ENCODE measurements at regions not wholly inside any gene's neighbourhood (a gene's known extent, or its start where the extent isn't known, plus 50 kb on each side); places are given as distances from the start of the nearest gene placed in this dataset.
"Not testable (repeated sequence)": the region's sequence is repeated elsewhere in the genome, so short reads cannot be mapped to it uniquely, and the experiment has no call there.

DNA sequence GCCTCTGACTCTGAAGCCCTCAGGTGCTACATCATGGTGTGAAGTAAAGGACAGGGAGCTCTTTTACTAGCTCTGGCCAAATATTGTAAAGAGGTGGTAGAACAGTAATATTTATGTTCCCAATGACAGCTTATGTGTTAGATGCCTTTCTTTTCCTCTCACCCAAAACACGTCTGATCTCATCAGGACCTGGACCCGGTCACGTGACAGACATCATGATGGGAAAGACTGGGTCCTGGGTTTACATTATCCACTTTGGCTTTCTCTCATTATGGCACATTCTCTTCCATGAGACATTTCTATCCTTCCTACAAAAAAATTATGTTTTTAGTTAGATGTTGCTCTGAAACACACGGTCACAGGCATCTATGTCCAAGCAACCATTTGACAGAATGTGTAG, 548.7 kb upstream of the CDH7 start:
- no TSS peak for BruUV-seq (replicated peaks)
- no peak overlapping the region for H2AFZ ChIP-seq (ENCODE audit: low read length)

DNA sequence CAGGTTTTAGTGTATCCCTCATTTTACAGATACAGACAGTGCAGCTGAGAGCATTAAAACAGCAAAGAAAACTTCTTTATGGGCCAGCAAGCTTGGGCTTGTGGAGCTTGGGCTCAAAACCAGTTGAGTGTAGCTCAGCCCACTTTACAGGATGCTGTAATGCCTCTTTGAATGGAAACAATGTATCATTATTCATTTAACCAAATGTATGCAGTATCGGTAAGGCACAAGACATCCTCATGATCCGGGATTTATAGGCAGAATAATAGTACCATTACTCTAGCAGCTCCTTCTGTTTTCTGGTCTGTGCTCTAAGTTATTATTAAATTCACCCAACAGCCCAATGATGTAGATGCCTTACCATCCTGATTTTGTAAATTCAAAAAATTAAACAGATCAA, 575.1 kb upstream of the CDH7 start:
- H3K27ac ChIP-seq (ENCODE audit: low read depth, low read length, poor library complexity, severe bottlenecking): no peak overlapping the region
- H3K9me2 ChIP-seq (ENCODE audit: insufficient read depth, low read length): no peaks in the 10 kb centered on the region
- intact Hi-C loops (cut with micrococcal nuclease; ENCODE audit: unreplicated experiment): no loop called here
- no peaks in the 10 kb centered on the region for H3K79me2 ChIP-seq (ENCODE audit: insufficient read depth, low read depth, low read length)
- H3K4me3 ChIP-seq (ENCODE audit: low read depth, low read length, poor library complexity, severe bottlenecking): no peak overlapping the region
- BruUV-seq (replicated peaks): no TSS peak
- ChIA-PET CTCF (ENCODE audit: unreplicated experiment) (no interaction called here), POLR2A (interaction anchor here (0.6 kb wide), 1 partner anchor 111 kb away, joined by 6 read pairs; no protein-coding TSS in a partner anchor)
- no peak for TF ChIP-seq CTCF (conservative IDR thresholded peaks at IDR 0.05; ENCODE audit: low read length)
- no peak for TF ChIP-seq EZH2phosphoT487 (IDR thresholded peaks at IDR 0.05; ENCODE audit: borderline replicate concordance, low read depth, low read length)
- no peaks in the 10 kb centered on the region for H3K36me3 ChIP-seq (ENCODE audit: insufficient read depth, low read length)
- no peaks in the 10 kb centered on the region for H3K4me1 ChIP-seq (ENCODE audit: insufficient read depth, low read length, poor library complexity, severe bottlenecking)
- H4K20me1 ChIP-seq (ENCODE audit: insufficient read depth, low read length): no peaks in the 10 kb centered on the region
- no peak overlapping the region for H3K4me2 ChIP-seq (ENCODE audit: low read length)
- H2AFZ ChIP-seq (ENCODE audit: low read length): no peak overlapping the region
- H3K9me3 ChIP-seq (ENCODE audit: low read length): no peaks in the 10 kb centered on the region
- DNase-seq (ENCODE audit: low spot score): no peak

More for the DNA sequence above, 548.7 kb upstream of the CDH7 start:
- no peak overlapping the region for H3K4me2 ChIP-seq (ENCODE audit: low read length)
- ChIA-PET POLR2A (interaction anchor here (0.8 kb wide), 1 partner anchor 10 kb away, joined by 3 read pairs; no protein-coding TSS in a partner anchor), CTCF (ENCODE audit: unreplicated experiment) (no interaction called here)
- no peak for DNase-seq (ENCODE audit: low spot score)
- H3K9me3 ChIP-seq (ENCODE audit: low read length): no peaks in the 10 kb centered on the region
- no peaks in the 10 kb centered on the region for H3K79me2 ChIP-seq (ENCODE audit: insufficient read depth, low read depth, low read length)
- intact Hi-C loops (cut with micrococcal nuclease; ENCODE audit: unreplicated experiment): no loop called here
- H3K27ac ChIP-seq (ENCODE audit: low read depth, low read length, poor library complexity, severe bottlenecking): no peak overlapping the region
- TF ChIP-seq EZH2phosphoT487 (IDR thresholded peaks at IDR 0.05; ENCODE audit: borderline replicate concordance, low read depth, low read length) (no peak), CTCF (conservative IDR thresholded peaks at IDR 0.05; ENCODE audit: low read length) (no peak)
- no peaks in the 10 kb centered on the region for H3K9me2 ChIP-seq (ENCODE audit: insufficient read depth, low read length)
- H3K4me1 ChIP-seq (ENCODE audit: insufficient read depth, low read length, poor library complexity, severe bottlenecking): no peaks in the 10 kb centered on the region
- no peaks in the 10 kb centered on the region for H3K36me3 ChIP-seq (ENCODE audit: insufficient read depth, low read length)
- H3K4me3 ChIP-seq (ENCODE audit: low read depth, low read length, poor library complexity, severe bottlenecking): no peak overlapping the region
- no peaks in the 10 kb centered on the region for H4K20me1 ChIP-seq (ENCODE audit: insufficient read depth, low read length)

GRCh38 chr18:65162086-65162485, 588.7 kb upstream of the CDH7 start:
- CTCF ChIA-PET (ENCODE audit: unreplicated experiment); H4K20me1 ChIP-seq (ENCODE audit: insufficient read depth, low read length); POLR2A ChIA-PET: not testable (repeated sequence)

More at GRCh38 chr18:65162086-65162485, 588.7 kb upstream of the CDH7 start:
- H3K27ac ChIP-seq (ENCODE audit: low read depth, low read length, poor library complexity, severe bottlenecking); H3K9me3 ChIP-seq (ENCODE audit: low read length); H3K79me2 ChIP-seq (ENCODE audit: insufficient read depth, low read depth, low read length); H3K4me3 ChIP-seq (ENCODE audit: low read depth, low read length, poor library complexity, severe bottlenecking); intact Hi-C loops (cut with micrococcal nuclease; ENCODE audit: unreplicated experiment); H3K9me2 ChIP-seq (ENCODE audit: insufficient read depth, low read length); DNase-seq (ENCODE audit: low spot score); BruUV-seq (replicated peaks); H3K4me2 ChIP-seq (ENCODE audit: low read length); H3K4me1 ChIP-seq (ENCODE audit: insufficient read depth, low read length, poor library complexity, severe bottlenecking); H3K36me3 ChIP-seq (ENCODE audit: insufficient read depth, low read length); H2AFZ ChIP-seq (ENCODE audit: low read length): not testable (repeated sequence)
